MCF 10A (cell line): ENCODE measurements at regions not wholly inside any gene's neighbourhood (a gene's known extent, or its start where the extent isn't known, plus 50 kb on each side); places are given as distances from the start of the nearest gene placed in this dataset.

Experiments
- BruUV-seq: library from RNA; stranded (reverse); fragments of 400-500 nt; replicated peaks from 2 replicates; lab custom pipeline; 2021; lab: Mats Ljungman, UMichigan
- CTCF ChIA-PET: fragments of 300-600 bp; sonication (Branson Sonifier 250); formaldehyde crosslinking; extraction: SDS; loops from one replicate; lab custom pipeline; 2021; ENCODE audit warnings: antibody characterized with exemption, inconsistent platforms; lab: Yijun Ruan, JAX
- POLR2A ChIA-PET: fragments of 300-600, 350-650 bp; sonication (Branson Sonifier 250); formaldehyde crosslinking; extraction: SDS; loops from one replicate; lab custom pipeline; 2020; ENCODE audit warnings: antibody characterized with exemption, inconsistent platforms; lab: Yijun Ruan, JAX
- DNase-seq: peaks from one replicate; pipeline ENCODE4 v3.0.0-alpha.2; 2018; ENCODE audit not compliant: unreplicated experiment
- H3K27ac Mint-ChIP-seq: one replicate; pipeline ENCODE4 v1.8.0; 2022; ENCODE audit warnings: mild to moderate bottlenecking, low read depth, mixed read lengths; ENCODE audit not compliant: unreplicated experiment
- H3K27me3 Mint-ChIP-seq: one replicate; pipeline ENCODE4 v1.8.0; 2022; ENCODE audit warnings: mixed read lengths; ENCODE audit not compliant: insufficient read depth, unreplicated experiment
- H3K36me3 Mint-ChIP-seq: one replicate; pipeline ENCODE4 v1.8.0; 2022; ENCODE audit warnings: mild to moderate bottlenecking, moderate library complexity, mixed read lengths; ENCODE audit not compliant: insufficient read depth, unreplicated experiment
- H3K4me1 Mint-ChIP-seq: one replicate; pipeline ENCODE4 v1.8.0; 2022; ENCODE audit warnings: mixed read lengths; ENCODE audit not compliant: insufficient read depth, unreplicated experiment
- H3K4me3 Mint-ChIP-seq: one replicate; pipeline ENCODE4 v1.8.0; 2022; ENCODE audit warnings: mild to moderate bottlenecking, moderate library complexity, mixed read lengths; ENCODE audit not compliant: unreplicated experiment
- H3K9me3 Mint-ChIP-seq: one replicate; pipeline ENCODE4 v1.8.0; 2022; ENCODE audit warnings: mixed read lengths; ENCODE audit not compliant: unreplicated experiment
- intact Hi-C: fragments of 100-400 bp; cut with micrococcal nuclease; formaldehyde crosslinking; loops from 2 replicates; pipeline ENCODE4 v1.14.1; 2022
- TF ChIP-seq, protein P1 (sequence below): fragments of 200-600 bp; IDR thresholded peaks from one replicate; pipeline ENCODE4 v1.8.0; 2022; ENCODE audit warnings: antibody characterized with exemption, mild to moderate bottlenecking; ENCODE audit not compliant: unreplicated experiment

DNA sequence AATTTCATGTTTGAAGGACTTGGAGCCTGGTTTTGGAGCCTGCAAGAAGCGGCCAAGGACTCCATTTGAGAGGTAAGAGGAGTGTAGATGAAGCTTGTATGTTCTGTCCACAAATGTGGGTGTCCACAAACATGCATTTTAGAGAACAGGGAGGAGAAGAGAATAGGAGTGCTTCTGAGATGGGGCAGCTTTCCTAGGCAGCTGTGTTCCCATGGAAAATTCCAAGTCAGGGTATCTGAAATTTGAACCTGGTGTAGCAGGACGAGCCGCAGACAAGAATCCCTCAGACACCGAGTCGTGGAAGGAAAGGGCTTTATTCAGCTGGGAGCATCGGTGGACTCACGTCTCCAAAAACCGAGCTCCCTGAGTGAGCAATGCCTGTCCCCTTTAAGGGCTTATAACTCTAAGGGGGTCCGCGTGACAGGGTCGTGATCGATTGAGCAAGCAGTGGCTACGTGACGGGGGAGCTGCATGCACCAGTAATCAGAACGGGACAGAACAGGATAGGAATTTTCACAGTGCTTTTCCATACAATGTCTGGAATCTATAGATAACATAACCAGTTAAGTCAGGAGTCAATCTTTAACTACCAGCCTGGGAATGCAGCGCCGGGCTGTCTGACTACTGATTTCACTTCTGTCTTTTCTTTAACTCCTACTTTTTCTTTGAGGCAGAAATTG, 71.4 kb upstream of the WDR72 start:
- no peak overlapping the region for H3K4me3 Mint-ChIP-seq
- no peak for DNase-seq
- H3K27ac Mint-ChIP-seq = no peak overlapping the region
- H3K4me1 Mint-ChIP-seq = no peaks in the 10 kb centered on the region
- POLR2A ChIA-PET = no interaction called here
- CTCF ChIA-PET = interaction anchor here (0.6 to 1.1 kb wide), 3 partner anchors 20 to 1337 kb away, joined by 3 to 5 read pairs (median 3); no protein-coding TSS in a partner anchor
- intact Hi-C loops = no loop called here
- H3K27me3 Mint-ChIP-seq = peaks cover 90% of the 10 kb centered on the region
- H3K9me3 Mint-ChIP-seq = no peaks in the 10 kb centered on the region
- TF ChIP-seq, protein P1, sequence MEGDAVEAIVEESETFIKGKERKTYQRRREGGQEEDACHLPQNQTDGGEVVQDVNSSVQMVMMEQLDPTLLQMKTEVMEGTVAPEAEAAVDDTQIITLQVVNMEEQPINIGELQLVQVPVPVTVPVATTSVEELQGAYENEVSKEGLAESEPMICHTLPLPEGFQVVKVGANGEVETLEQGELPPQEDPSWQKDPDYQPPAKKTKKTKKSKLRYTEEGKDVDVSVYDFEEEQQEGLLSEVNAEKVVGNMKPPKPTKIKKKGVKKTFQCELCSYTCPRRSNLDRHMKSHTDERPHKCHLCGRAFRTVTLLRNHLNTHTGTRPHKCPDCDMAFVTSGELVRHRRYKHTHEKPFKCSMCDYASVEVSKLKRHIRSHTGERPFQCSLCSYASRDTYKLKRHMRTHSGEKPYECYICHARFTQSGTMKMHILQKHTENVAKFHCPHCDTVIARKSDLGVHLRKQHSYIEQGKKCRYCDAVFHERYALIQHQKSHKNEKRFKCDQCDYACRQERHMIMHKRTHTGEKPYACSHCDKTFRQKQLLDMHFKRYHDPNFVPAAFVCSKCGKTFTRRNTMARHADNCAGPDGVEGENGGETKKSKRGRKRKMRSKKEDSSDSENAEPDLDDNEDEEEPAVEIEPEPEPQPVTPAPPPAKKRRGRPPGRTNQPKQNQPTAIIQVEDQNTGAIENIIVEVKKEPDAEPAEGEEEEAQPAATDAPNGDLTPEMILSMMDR = no peak
- BruUV-seq = no TSS peak
- no peaks in the 10 kb centered on the region for H3K36me3 Mint-ChIP-seq

DNA sequence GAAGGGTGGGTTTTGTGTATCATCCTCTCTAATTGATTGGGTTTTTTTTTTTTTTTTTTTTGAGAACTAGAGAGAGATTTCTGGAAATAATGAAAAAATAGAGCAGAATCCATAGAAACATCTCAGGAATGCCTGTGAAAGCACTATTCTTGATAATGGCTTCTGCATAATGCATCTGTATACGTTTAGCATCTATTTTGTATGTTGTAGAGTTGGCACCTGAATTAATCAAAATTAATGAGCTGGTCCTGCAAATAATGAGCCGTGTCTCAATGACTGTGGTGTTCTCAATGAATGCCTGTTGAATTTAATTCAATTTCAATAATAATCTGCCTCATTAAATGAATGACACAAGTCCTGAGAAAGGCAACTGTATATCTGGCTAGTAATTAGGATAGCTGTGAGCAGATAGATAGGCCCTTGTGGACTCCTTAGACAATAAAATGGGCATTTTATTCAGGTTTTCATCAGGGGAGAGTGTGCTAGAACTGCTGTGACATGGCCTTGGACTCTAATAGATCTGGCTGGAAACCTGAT, 70.5 kb upstream of the WDR72 start:
- Mint-ChIP-seq H3K4me3 (no peak overlapping the region), H3K9me3 (no peaks in the 10 kb centered on the region), H3K27ac (no peak overlapping the region), H3K27me3 (peaks cover 81% of the 10 kb centered on the region), H3K36me3 (no peaks in the 10 kb centered on the region), H3K4me1 (no peaks in the 10 kb centered on the region)
- no TSS peak for BruUV-seq
- TF ChIP-seq, protein P1 = no peak
- intact Hi-C loops = no loop called here
- CTCF ChIA-PET = no interaction called here
- DNase-seq = no peak
- POLR2A ChIA-PET = no interaction called here

DNA sequence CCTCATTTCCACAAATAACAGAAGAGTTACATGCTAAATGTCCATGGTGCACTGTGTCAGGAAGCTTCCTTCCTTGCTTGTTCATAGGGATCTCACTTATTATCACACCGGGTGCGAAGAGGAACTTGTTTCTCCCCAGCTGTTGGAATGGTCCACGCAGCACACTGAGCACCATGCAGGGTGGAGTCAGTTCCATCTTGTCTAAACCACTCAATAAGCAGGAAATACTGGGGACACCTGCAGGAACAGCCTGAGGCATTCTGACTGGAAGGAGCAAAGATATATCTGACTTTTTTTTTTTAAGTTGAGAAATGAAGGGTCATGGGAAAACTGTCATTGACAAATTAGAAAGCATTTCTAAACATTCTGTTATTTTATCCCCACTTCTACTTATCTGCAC, 70.0 kb upstream of the WDR72 start:
- H3K27ac Mint-ChIP-seq = no peak overlapping the region
- H3K27me3 Mint-ChIP-seq = peaks cover 77% of the 10 kb centered on the region
- intact Hi-C loops = no loop called here
- ChIA-PET POLR2A (interaction anchor here (0.6 kb wide), 1 partner anchor 1243 kb away, joined by 4 read pairs; no protein-coding TSS in a partner anchor), CTCF (no interaction called here)
- no peaks in the 10 kb centered on the region for H3K36me3 Mint-ChIP-seq
- TF ChIP-seq, protein P1 = no peak
- H3K9me3 Mint-ChIP-seq = no peaks in the 10 kb centered on the region
- H3K4me3 Mint-ChIP-seq = no peak overlapping the region
- BruUV-seq = no TSS peak
- no peaks in the 10 kb centered on the region for H3K4me1 Mint-ChIP-seq
- no peak for DNase-seq

DNA sequence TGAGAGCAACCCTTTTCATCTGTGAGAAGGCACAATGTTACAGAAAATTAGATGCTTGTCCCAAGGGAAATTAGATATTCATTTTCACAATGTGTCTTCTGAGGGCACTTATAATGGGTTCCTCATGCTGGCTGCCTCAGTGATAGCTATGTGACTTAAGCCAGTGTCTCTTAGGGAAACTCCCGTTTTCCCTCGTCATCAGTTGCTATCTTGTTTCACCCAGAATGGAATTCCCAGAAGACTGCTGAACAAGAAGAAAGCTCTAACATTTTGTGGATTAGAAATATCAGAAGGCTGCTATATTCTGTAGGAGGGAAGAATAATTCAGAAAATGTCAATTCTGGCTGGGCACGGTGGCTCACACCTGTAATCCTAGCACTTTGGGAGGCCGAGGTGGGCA, 67.9 kb upstream of the WDR72 start:
- peaks cover 78% of the 10 kb centered on the region for H3K27me3 Mint-ChIP-seq
- no peak overlapping the region for H3K4me3 Mint-ChIP-seq
- TF ChIP-seq, protein P1 = no peak
- H3K9me3 Mint-ChIP-seq = no peaks in the 10 kb centered on the region
- DNase-seq = no peak
- H3K4me1 Mint-ChIP-seq = no peaks in the 10 kb centered on the region
- intact Hi-C loops = no loop called here
- POLR2A ChIA-PET = interaction anchor here (0.6 kb wide), 1 partner anchor 29 kb away, joined by 4 read pairs; no protein-coding TSS in a partner anchor
- BruUV-seq = no TSS peak
- CTCF ChIA-PET = no interaction called here
- no peaks in the 10 kb centered on the region for H3K36me3 Mint-ChIP-seq
- no peak overlapping the region for H3K27ac Mint-ChIP-seq
